Uterus (tissue), 2 donors: ENCODE measurements at regions not wholly inside any gene's neighbourhood (a gene's known extent, or its start where the extent isn't known, plus 50 kb on each side); places are given as distances from the start of the nearest gene placed in this dataset.

Source experiments
- POLR2A ChIP-seq, 2 donors: fragments of 450-650 bp; IDR thresholded peaks; one replicate each; pipeline ENCODE4 v1.6.1; 2016; ENCODE audit warnings: antibody characterized with exemption in 2 of 2, mild to moderate bottlenecking in 1 of 2, moderate library complexity in 1 of 2
- TF ChIP-seq, protein P1 (sequence below), 4 experiments: fragments of 200-600 bp in 2 of 4; fragments of 450-650 bp in 2 of 4; sonication (generic) in 2 of 4; IDR thresholded peaks; one replicate each; pipeline ENCODE4 v1.5.1; 2016 to 2019; ENCODE audit warnings: antibody characterized with exemption in 4 of 4, mild to moderate bottlenecking in 2 of 4, moderate library complexity in 1 of 4

DNA sequence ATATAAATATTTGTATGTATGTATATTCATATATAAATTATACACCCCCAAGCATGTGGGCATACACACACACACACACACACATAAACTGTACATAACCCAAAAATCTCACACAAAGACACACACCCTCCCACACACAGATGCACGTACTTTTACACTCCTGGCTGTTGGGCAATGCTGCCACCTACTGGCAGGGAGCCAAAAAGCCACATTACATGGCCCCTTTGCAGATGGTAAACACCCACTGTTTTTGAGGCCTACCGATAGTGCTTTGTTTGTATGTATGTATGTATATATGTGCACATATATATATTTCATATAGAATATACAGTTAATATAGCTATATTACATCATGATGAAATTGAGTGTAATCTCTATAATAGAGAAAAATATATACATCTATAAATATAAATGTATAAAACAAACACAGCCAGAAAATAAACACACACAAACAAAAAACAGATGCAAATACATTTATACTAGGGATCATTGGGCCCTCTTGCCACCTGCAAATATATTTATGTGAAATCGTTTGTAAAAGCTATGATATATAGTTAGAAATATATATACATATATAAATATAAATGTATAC, 120.1 kb upstream of the ACBD5 start:
- TF ChIP-seq POLR2A (IDR thresholded peaks at IDR 0.05) = no peak
- TF ChIP-seq, protein P1, sequence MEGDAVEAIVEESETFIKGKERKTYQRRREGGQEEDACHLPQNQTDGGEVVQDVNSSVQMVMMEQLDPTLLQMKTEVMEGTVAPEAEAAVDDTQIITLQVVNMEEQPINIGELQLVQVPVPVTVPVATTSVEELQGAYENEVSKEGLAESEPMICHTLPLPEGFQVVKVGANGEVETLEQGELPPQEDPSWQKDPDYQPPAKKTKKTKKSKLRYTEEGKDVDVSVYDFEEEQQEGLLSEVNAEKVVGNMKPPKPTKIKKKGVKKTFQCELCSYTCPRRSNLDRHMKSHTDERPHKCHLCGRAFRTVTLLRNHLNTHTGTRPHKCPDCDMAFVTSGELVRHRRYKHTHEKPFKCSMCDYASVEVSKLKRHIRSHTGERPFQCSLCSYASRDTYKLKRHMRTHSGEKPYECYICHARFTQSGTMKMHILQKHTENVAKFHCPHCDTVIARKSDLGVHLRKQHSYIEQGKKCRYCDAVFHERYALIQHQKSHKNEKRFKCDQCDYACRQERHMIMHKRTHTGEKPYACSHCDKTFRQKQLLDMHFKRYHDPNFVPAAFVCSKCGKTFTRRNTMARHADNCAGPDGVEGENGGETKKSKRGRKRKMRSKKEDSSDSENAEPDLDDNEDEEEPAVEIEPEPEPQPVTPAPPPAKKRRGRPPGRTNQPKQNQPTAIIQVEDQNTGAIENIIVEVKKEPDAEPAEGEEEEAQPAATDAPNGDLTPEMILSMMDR (IDR thresholded peaks at IDR 0.05) = peak; percentile 38 to 48 (median 40)
